Stimulated activated CD4-positive, alpha-beta T cell treated with anti-CD3 and anti-CD28 coated beads, Interleukin-15, amount 100 ng/mL, for 24 hours (primary cell): ENCODE measurements at regions not wholly inside any gene's neighbourhood (a gene's known extent, or its start where the extent isn't known, plus 50 kb on each side); places are given as distances from the start of the nearest gene placed in this dataset.

Source experiments
- DNase-seq: peaks from one replicate; pipeline ENCODE4 v3.0.0-alpha.2; 2020

DNA sequence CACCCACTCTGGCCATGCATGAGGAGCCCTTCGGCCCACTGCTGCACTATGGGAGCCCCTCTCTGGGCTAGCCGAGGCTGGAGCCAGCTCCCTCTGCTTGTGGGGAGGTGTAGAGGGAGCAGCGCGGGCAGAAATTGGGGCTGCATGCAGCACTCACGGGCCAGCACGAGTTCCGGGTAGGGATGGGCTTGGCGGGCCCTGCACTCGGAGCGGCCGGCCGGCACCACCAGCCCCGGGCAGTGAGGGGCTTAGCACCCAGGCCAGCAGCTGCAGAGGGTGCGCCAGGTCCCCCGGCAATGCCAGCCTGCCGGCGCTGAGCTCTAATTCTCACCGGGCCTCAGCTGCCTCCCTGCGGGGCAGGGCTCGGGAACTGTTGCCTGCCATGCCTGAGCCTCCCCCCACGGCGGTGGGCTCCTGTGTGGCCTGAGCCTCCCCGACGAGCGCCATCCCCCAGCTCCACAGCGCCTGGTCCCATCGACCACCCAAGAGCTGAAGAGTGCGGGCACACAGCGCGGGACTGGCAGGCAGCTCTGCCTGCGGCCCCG is 209.0 kb downstream of the LTN1 start:
- DNase-seq = no peak

DNA sequence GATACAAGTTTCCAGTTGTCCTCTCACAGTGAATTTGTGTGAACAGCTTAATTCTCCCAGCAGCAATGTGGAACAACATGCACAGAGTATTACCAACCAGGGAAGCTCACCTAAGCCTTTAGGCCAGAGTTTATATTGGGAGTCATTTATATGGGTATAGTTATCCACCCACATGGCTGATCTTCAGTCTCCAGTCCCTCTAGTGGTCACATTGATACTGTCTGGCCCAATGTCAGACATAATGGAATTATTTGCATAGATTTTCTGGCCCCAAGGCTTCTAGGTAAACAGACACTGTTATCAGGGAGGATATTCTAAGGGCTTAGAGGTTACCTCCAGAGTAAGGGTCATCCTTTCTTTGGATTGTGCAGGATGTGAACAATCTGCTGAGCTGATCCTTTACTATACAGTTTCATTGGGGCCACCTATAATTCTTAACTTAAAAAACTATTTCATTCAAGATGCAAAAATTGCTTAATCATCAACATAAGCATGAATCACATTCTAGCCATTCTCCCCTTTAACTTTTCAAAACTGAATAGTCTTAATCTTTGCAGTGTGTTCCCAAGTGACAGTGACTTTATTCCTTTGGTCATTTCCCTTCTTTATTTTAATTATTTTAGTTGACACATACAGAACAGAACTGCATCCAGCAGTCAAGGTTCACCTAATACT is 210.9 kb downstream of the LTN1 start:
- DNase-seq = peak; percentile 8

DNA sequence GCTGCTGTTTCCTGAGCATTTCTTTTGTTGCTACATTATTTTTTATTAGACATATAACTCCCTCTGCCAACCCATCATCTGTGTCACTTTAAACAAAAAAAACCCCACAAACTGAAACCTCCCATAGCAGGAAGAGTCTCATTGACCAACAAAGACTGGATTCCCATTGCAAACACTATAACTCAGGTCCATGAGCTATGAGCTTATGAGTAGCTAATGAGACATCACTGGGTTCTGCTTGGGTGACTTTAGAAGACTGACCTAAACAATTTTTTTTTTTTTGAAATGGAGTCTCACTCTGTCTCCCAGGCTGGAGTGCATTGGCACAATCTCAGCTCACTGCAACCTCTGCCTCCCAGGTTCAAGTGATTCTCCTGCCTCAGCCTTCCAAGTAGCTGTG is 212.8 kb downstream of the LTN1 start:
- DNase-seq = no peak

DNA sequence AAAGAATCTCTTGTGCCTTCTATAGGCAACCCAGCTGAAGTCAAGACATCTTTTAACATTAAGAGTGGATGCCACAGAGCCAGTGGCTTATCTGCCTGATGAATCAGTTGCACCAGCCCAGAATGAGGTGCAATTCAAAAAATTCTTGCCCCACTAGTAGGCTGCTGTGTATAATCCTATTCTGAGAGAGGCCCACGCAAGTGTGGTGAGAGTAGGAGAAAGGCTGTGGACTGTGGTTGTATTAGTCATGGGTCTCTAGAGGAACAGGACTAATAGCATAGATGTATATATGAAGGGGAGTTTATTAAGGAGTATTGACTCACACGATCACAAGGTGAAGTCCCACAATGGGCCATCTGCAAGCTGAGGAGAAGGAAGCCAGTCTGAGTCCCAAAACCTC is 216.4 kb downstream of the LTN1 start:
- peak; percentile 62 for DNase-seq

DNA sequence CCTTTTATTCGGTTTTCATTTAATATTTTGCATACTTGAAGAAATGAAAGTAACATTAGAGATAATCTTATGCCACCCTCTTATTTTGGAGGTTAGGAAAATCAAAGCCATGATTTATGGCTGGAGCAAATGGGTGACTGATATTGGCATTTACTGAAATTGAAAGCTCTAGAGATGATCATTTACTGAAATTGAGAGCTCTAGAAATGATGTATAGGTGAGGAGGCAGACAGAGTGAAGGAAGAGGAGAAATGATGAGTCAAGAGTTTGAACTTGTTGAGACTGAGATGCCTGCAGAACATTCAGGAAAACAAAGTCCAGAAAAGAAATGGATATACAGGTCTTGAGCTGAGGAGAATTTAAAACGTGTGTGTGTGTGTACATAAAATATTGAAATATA is 217.6 kb downstream of the LTN1 start:
- no peak for DNase-seq

DNA sequence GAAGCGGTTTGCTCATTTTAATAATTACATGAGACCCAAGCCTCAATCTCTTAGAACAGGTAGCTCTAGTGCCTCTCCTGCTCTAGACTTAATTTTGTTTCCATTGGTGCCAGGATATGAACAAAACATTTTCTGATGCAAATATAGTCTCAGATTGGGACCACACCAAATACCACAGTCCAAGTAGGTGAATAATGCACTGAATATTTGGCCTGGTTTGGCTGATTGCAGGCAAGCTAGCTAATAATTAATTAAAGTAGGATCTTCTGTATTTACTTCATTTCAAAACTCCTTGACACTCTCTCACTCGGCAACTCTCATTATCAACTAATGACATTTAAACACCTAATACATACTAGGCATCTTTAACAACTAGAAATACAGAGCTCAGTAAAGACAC is 219.6 kb downstream of the LTN1 start:
- DNase-seq = no peak

DNA sequence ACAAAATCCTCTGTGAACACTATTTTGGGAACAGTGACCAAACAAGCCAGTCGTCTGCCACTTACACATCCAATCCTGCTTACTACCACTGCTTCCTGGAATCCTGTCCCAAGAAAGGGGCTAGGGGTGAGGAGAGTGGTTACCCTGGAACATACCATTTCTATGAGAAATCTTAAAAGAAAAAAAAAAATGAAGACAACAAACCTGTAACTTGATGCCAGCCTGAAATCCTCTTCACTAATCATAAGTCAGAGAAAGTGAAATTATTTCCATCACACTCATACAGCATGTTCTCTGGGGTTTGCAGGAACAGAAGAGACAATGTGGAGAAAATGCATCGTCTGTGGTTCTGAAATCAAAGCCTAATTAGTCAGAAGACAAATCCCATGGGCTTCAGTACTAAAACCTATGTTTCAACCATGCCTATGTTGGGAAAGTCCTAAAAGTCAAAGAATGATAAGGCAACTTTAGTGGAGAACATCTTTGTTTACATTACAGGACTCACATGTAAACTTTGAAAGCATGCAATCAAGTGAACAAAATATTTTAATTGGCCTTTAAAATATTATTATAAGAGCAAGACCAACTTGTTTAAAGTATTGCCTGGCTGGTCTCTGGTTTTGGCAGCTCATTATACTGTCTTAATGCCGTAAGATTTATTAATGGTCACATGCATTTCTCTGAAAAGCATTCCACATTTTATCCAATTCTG is 220.7 kb downstream of the LTN1 start:
- no peak for DNase-seq

DNA sequence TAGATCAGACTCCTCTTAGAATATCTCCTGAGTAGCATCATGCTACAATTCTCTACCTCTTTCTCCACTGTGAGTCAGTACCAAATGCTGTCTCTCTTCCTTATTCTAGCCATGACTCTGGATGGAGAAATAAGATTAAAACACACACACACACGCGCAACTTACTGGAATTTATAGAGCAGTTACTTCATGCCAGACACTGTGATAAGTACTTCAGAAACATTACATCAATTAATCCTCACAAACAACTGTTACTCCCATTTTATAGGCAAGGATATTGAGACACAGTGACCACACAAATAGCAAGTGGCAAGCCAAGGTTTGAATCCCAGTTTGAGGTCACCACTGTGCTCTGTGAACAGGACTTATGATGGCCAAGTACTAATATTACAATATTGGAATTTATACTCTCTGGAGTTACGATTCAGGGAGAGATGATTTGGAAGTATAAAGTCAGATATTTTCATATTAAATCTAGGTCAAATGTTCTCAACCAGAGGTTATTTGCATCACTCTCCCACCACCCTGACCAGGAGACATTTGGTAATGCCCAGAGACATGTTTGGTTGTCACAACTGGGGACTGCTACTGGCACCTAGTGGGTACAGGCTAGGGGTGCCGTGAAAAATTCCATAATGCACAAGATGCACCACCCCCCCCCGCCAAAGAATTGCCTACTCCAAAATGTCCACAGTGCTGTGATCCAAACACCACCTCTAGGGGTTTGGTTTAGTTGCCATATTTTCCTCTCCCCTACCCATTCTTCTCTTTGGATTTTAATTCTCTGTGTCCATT is 221.6 kb downstream of the LTN1 start:
- no peak for DNase-seq

DNA sequence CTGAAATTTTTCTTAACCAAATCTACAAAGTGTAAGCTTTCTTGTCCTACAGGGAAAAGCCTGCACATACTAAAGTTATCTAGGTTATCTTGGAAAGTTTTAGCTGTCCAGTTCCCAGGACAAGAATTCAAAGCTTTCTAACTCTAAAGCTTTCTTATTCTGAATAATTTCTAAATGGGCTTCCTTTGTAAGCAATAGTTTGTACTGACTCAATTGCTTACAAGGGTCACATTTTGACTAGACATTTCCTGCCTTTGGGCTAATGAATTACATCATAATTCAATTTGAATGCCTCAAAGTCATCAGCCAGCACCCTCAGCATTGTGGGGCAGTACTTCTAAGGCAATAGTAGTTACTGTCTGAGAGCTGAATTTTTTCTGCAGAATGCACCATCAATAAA is 223.0 kb downstream of the LTN1 start:
- DNase-seq = peak; percentile 27

DNA sequence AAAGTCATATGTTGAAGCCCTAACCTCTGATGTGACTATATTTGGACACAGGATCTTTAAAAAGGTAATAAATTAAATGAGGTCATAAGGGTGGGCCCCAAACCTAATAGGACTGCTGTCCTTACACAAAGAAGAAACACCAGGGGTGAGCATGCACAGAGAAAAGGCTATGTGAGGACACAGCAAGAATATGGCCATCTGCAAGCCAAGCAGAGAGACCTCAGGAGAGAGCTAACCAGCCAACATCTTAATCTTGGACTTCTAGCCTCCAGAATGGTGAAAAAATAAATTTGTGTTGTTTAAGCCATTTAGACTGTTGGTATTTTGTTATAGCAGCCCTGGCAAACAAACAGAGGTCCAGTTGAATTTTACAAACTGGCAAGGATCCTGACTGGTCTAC is 223.9 kb downstream of the LTN1 start:
- DNase-seq = no peak

DNA sequence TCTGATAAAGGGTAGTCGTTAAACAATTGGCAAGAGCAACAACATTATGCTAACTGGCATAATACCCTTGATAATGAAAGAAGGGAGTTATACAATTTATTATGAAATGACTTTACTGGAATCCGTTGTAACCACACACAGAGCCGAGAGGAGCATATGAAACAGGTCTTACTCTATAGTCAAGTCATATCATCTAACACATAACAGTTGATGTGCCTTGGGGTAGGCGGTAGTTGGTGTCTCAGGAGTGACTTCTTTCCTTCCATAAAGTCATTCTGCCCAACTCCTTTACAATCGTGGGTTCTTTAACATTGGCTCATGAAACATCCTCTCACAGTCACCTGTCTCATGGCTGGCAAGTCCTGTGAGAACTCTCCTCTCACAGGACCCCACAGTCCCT is 225.2 kb downstream of the LTN1 start:
- peak; percentile 41 for DNase-seq

DNA sequence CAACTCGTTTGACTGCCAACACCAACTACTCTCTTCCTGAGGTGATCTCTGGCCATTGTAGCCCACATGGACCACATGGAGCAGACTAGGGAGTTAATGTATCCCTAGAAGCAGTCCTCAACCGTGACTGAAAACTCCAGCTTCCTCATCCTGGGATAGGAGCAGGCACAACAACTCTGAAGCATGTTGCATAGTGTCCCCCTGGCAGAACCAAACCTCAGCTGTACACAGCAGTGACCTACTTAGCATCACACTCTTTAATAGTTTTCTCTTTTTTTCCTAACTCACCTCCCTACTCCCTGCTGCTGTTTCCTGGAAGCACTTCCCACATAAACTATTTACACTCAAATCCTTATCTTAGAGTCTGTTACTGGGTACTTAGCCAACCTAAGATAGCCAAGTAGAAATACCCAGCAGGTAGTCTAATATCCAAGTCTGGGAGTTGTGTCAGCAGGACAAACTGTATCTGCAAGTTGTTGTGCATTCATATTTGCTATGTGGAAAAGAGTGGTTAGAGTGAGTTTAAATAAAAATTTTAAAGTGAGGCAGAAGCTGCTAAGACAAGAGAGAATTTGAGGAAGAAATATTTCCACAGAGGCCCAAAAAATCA is 228.8 kb downstream of the LTN1 start:
- no peak for DNase-seq

DNA sequence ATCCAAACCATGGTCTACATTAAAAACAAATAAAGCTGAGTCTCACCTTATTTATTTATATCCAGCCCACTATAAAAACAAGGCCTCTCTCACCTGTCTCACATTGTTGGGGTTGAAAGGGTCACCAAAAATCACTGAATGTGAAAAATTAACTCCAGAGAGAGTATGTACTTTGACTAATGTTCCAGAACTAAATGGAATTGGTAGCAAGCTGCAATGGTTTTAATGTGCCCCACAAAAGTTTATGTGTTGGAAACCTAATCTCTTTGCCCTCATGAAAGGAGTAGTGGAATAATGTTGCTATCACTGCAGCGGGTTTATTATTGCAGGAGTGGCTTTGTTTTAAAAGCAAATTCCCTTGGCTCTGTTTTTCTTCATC is 230.3 kb downstream of the LTN1 start:
- no peak for DNase-seq

DNA sequence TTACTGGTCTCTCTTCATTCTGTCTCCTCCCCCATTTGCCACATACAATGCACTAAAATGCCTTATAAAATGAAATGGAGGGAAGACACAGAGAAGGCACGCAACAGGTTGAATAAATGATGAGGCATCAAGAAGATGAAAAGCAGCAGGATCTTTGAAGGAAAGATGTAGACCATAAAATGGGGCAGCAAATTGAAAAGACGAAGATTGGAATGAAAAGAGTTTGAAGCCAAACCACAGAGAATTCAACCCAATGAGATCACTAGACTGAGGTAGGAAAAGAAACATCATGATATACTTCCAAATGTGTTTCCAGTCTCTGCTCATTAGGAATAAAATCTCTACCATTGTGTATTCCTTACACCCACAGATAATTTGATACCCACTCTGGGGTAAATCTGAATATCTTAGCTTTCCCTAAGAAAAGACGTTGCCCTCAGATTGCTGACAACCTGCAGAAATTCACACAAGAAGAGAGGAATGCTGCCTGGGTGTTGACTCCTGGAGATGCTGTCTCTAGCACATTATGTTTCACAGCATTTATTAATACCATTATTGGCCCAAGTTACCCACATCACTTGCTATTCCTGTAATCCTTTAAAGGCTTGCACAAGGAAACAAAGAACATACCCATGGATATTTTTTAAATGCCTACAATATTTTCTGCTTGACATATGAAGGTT is 230.9 kb downstream of the LTN1 start:
- DNase-seq = no peak

DNA sequence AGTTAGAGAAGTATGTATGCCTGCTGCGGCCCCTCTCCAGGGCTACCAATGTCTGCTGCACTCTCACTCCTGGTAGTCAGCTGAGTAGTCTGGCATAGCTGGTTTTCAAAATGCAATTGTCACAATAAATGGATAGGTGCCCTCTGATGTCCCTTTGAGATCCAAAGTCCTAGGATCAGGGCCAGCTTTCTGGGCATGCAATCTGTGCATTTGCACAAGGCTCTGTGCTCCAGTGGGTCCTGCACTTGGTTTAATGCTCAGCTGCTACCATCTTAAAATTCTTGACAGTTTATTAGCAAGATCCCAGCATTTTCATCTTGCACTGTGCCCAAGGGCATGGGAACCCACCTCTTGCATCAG is 233.8 kb downstream of the LTN1 start:
- no peak for DNase-seq

DNA sequence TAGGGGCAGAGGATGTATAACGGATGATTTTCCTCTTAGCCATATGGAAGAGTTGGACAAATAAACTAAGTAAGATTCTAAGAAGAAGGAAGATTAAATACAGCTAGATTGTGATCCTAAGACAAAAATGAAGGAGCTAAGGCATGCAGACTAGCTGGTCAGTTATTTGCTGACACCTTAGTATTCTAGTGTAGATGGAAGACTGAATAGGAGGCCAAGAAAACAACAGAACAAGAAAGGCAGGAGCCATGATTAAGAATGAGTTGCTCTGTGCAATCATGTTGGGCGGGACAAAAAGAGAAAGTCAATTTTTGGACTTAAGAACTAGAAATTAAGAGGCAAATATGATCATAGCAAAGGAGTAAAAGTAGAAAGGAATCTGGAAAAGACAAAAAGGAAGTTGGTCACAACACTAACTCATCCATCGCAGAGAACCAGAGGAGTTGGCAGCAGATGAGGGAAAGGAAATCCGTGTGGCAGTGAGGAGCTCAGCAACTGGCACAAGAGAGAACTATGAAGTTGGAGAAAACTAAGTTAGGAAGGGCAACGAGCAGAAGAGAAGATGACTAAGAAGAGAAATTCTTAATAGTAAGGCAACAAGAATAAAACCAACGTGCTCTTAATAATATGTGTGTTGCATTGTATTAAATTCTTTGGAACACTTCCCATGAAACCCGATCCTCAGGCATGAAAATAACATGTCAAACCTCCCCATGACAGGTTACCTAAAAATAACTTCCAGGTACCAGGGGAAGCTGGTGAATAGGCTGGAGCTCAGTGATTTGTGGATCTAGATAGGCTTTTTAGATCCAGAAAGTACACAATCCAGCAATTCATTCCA is 234.4 kb downstream of the LTN1 start:
- DNase-seq = no peak

DNA sequence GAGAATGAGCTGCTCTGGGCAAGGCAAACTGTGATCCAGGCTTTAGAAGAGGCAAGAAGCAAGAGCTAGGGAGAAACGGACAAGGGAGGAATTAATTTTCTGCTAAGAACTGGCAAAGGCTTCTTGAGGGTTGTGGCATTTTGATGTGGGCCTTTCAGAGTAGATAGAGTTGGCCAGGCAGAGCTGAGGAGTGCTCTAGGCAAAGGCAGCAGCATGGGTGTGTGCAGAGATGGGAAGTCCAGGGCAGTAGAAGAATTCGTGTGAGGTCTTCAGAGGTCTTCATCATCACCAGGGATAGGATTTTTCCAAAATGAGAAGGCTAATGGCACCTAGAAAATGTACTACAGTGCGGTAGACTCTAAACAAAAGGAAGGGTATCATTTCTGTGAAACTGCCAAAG is 237.8 kb downstream of the LTN1 start:
- no peak for DNase-seq

DNA sequence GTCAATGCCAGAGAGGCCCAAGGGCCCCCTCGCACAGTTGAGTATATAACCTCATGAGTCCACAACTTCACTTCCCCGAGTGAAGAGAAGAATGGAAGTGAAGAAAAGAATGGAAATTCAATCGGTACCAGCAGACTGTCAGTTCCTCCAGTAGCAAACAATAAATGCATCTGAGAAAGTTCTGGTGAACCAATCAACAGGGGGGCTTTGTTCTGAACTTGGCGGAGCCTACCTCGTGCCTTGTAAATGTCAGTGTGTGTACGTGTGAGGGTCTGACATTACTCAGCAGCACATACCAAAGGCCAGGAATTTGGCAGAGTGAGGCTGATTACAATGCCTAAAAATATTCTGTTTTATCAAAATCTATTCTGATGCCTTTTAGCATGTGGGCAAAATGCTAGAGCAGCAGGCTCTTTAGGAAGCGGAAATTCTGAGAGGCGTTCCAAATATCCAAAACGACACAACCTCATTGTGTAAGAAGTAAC is 238.5 kb downstream of the LTN1 start:
- DNase-seq = no peak

DNA sequence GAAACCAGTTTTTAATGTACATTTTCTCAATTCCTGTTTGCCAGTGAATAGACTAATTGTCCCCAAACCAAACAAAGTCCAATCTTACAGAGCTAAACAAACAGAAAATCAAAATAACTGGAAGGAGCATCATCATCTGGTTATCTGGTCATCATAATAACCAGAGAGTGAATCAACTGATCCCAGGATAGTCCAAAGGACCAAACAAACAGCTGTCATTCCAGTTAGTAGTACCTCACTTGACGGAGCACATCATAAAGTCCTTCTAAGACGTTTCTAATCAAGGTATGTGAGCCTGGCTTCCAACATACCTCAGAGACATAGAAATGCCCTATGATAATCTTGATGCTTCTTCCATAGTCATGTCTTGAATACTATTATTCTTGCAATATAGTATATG is 240.5 kb downstream of the LTN1 start:
- DNase-seq = no peak

DNA sequence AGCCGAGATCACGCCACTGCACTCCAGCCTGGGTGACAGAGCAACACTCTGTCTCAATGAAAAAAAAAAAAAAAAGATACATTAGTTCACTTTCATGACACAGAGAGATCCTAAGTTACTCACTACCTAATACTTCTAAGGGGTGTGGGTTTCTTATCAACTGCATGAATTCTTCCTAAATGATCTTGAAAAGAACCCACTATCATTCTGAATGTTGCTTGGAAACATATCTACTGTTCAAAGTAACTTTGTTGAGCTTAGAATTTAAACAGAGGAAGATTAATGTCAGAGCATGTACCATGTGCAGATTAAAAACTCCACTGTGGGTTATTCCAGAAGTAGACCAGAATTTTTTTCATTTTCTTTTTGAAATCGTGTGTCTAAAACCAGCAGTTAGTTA is 241.5 kb downstream of the LTN1 start:
- DNase-seq = no peak

DNA sequence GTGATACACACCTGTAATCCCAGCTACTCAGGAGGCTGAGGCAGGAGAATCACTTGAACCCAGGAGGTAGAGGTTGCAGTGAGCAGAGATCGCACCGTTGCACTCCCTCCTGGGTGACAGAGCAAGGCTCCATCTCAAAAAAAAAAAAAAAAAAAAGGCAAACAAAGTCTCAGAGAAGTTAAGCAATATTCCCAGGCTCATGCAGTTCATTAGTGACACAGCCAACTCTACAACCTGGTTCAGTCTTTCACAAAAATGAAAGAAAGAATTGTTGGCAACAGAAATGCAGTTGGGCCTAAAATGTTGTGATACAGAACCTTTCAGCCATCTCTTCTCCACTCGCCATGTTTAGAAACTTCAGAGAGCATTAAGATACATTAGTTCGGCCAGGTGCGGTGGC is 242.1 kb downstream of the LTN1 start:
- DNase-seq = no peak

DNA sequence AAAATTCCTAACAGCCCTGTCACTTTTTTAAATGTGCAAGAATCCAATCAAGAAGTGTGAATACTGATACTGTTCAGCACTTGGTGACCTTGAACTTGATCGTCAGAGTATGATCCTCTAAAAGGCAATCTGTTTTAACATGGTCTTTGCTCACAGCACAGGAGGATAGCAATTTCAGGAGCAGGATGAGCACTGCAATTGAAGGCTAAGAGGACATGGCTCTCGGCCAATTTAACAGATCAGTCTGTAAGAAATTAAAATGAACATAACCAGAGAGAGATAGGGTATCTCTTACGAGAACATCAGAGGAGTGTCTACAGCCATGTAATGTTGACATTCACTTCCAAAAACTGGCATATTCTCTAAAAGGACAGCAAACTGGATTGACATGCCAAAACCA is 243.1 kb downstream of the LTN1 start:
- DNase-seq = no peak
